Endothelial cell of umbilical vein (primary cell): ENCODE measurements at regions not wholly inside any gene's neighbourhood (a gene's known extent, or its start where the extent isn't known, plus 50 kb on each side); places are given as distances from the start of the nearest gene placed in this dataset.
"Not testable (repeated sequence)": the region's sequence is repeated elsewhere in the genome, so short reads cannot be mapped to it uniquely, and the experiment has no call there.

ENCODE experiments used
- BruUV-seq: library from RNA; stranded (reverse); fragments of 400-500 nt; replicated peaks from 2 replicates; lab custom pipeline; 2021; lab: Mats Ljungman, UMichigan
- CTCF ChIA-PET: fragments of 300-600, 350-600 bp; sonication (Branson Sonifier 250); formaldehyde crosslinking; loops from one replicate; lab custom pipeline; 2021; ENCODE audit warnings: antibody characterized with exemption, inconsistent platforms; lab: Charles Lee
- POLR2A ChIA-PET: fragments of 300-600, 350-600 bp; sonication (Branson Sonifier 250); formaldehyde crosslinking; loops from one replicate; lab custom pipeline; 2021; ENCODE audit warnings: antibody characterized with exemption, inconsistent platforms; lab: Charles Lee
- DNase-seq: peaks from one replicate; pipeline ENCODE4 v3.0.0-alpha.2; 2011; ENCODE audit warnings: low read depth, low spot score
- FAIRE-seq: peaks from 2 replicates; lab custom pipeline; 2011; peaks lifted over from hg19 to GRCh38; lab: Jason Lieb, UNC
- H2AFZ ChIP-seq: 2 replicates; pipeline ENCODE4 v1.6.0; 2012; ENCODE audit warnings: low read depth, low read length, control low read depth, inconsistent platforms
- H3K27ac ChIP-seq: 2 replicates; pipeline ENCODE4 v1.5.1; 2011; ENCODE audit warnings: low read depth, mild to moderate bottlenecking, control low read depth, low read length, moderate library complexity; ENCODE audit not compliant: insufficient read depth
- H3K27me3 ChIP-seq, 2 experiments: 2 replicates each; pipeline versions ENCODE4 v1.6.0 to v1.6.1; 2011; ENCODE audit warnings: low read length in 2 of 2, mixed read lengths in 1 of 2; ENCODE audit not compliant: control insufficient read depth in 2 of 2, insufficient read depth in 2 of 2
- H3K36me3 ChIP-seq, 2 experiments: 2 replicates in 1 of 2; 3 replicates in 1 of 2; pipeline ENCODE4 v1.5.1; 2011; ENCODE audit warnings: low read length in 2 of 2, mild to moderate bottlenecking in 1 of 2, moderate library complexity in 1 of 2; ENCODE audit not compliant: control insufficient read depth in 2 of 2, insufficient read depth in 2 of 2; ENCODE audit errors: extremely low read depth in 1 of 2
- H3K4me1 ChIP-seq: 3 replicates; pipeline ENCODE4 v1.5.1; 2011; ENCODE audit warnings: mild to moderate bottlenecking, low read length; ENCODE audit not compliant: control insufficient read depth, insufficient read depth; ENCODE audit errors: extremely low read depth
- H3K4me2 ChIP-seq: 2 replicates; pipeline ENCODE4 v1.6.1; 2011; ENCODE audit warnings: low read length, control low read depth, mixed read lengths; ENCODE audit not compliant: insufficient read depth
- H3K4me3 ChIP-seq, 3 experiments: fragments of 200-600 bp in 1 of 3; sonication (generic), shearing (Covaris generic) in 1 of 3; replicated peaks in 1 of 3; 2 replicates each; pipeline ENCODE4 v1.5.1; 2011 to 2016; ENCODE audit warnings: control low read depth in 3 of 3, low read length in 3 of 3, mild to moderate bottlenecking in 2 of 3, inconsistent platforms in 1 of 3, low read depth in 1 of 3, moderate library complexity in 1 of 3; ENCODE audit not compliant: insufficient read depth in 1 of 3
- H3K79me2 ChIP-seq: 2 replicates; pipeline ENCODE4 v1.6.0; 2012; ENCODE audit warnings: low read length, inconsistent platforms; ENCODE audit not compliant: control insufficient read depth, insufficient read depth
- H3K9ac ChIP-seq: replicated peaks from 2 replicates; pipeline ENCODE3; 2011; ENCODE audit warnings: low read length, control low read depth; ENCODE audit not compliant: insufficient read depth; ENCODE audit errors: extremely low read depth
- H3K9me1 ChIP-seq: replicated peaks from 3 replicates; pipeline ENCODE4 v1.6.0; 2011; ENCODE audit warnings: mild to moderate bottlenecking, low read length; ENCODE audit not compliant: control insufficient read depth, insufficient read depth; ENCODE audit errors: extremely low read depth
- H3K9me3 ChIP-seq: replicated peaks from 2 replicates; pipeline ENCODE4 v1.5.1; 2012; ENCODE audit warnings: low read length, inconsistent platforms; ENCODE audit not compliant: control insufficient read depth, insufficient read depth
- H4K20me1 ChIP-seq: replicated peaks from 2 replicates; pipeline ENCODE3; 2011; ENCODE audit warnings: mild to moderate bottlenecking, low read length; ENCODE audit not compliant: control insufficient read depth, insufficient read depth; ENCODE audit errors: extremely low read depth
- CTCF ChIP-seq, 2 donors: IDR thresholded peaks; 1 replicate in 1 of 2; 2 replicates in 1 of 2; pipeline ENCODE4 v1.5.1; 2011; ENCODE audit warnings: low read length in 2 of 2, mild to moderate bottlenecking in 2 of 2, moderate library complexity in 2 of 2, control low read depth in 1 of 2, inconsistent platforms in 1 of 2, low read depth in 1 of 2; ENCODE audit not compliant: insufficient read depth in 1 of 2; ENCODE audit errors: extremely low read depth in 1 of 2
- EZH2 ChIP-seq: IDR thresholded peaks from 2 replicates; pipeline ENCODE4 v1.6.1; 2012; ENCODE audit warnings: borderline replicate concordance, low read depth, mild to moderate bottlenecking, moderate library complexity, low read length, inconsistent platforms; ENCODE audit not compliant: severe bottlenecking
- FOS ChIP-seq: IDR thresholded peaks from 2 replicates; pipeline ENCODE4 v1.6.1; 2011; ENCODE audit warnings: mild to moderate bottlenecking, low read length, moderate library complexity, borderline replicate concordance; ENCODE audit not compliant: insufficient read depth
- GATA2 ChIP-seq: IDR thresholded peaks from 2 replicates; pipeline ENCODE4 v1.7.0; 2011; ENCODE audit warnings: low read depth, mild to moderate bottlenecking, moderate library complexity, mixed read lengths, low read length; ENCODE audit not compliant: insufficient read length, insufficient read depth
- JUN ChIP-seq: IDR thresholded peaks from 2 replicates; pipeline ENCODE4 v1.6.1; 2011; ENCODE audit warnings: borderline replicate concordance, low read depth; ENCODE audit not compliant: insufficient read length, insufficient read depth
- MAX ChIP-seq: IDR thresholded peaks from 2 replicates; pipeline ENCODE4 v1.6.1; 2011; ENCODE audit not compliant: insufficient read depth, insufficient read length
- MYC ChIP-seq: IDR thresholded peaks from one replicate; pipeline ENCODE4 v1.6.1; 2011; ENCODE audit warnings: mild to moderate bottlenecking, low read depth, low read length
- POLR2A ChIP-seq: IDR thresholded peaks from 2 replicates; pipeline ENCODE4 v1.6.1; 2012; ENCODE audit warnings: low read depth, mild to moderate bottlenecking, control low read depth, low read length
- POLR2AphosphoS5 ChIP-seq: IDR thresholded peaks from 2 replicates; pipeline ENCODE4 v1.6.1; 2012; ENCODE audit warnings: low read depth, mild to moderate bottlenecking, control low read depth, low read length, moderate library complexity; ENCODE audit not compliant: insufficient read depth
- dilution Hi-C: fragments of 300-500 bp; cut with MboI; formaldehyde crosslinking; loops from one replicate; pipeline ENCODE4 v1.15.0; 2019; ENCODE audit warnings: low sequenced_read_pairs; ENCODE audit not compliant: extremely low pct_ligation_motif_present
- intact Hi-C: fragments of 100-400 bp; cut with micrococcal nuclease; formaldehyde crosslinking; loops from one replicate; pipeline ENCODE4 v1.10.0; 2022

GRCh38 chr5:37915097-37915736 is 75.4 kb upstream of the GDNF start:
- no peaks in the 10 kb centered on the region for H3K27me3 ChIP-seq
- H3K9me3 ChIP-seq: no peaks in the 10 kb centered on the region
- TF ChIP-seq MAX (no peak), EZH2 (no peak), JUN (no peak), GATA2 (no peak), POLR2A (no peak), MYC (no peak), CTCF (IDR thresholded peaks at IDR 0.05; ENCODE audit: extremely low read depth in 1 of 2, insufficient read depth in 1 of 2, low read depth in 1 of 2, low read length in 2 of 2) (no peak), FOS (no peak), POLR2AphosphoS5 (no peak)

GRCh38 chr5:37909610-37910266 is 69.9 kb upstream of the GDNF start:
- BruUV-seq, H3K27me3 ChIP-seq, FAIRE-seq, POLR2A ChIA-PET, CTCF ChIA-PET, H3K4me1 ChIP-seq, DNase-seq, H3K36me3 ChIP-seq, H3K4me3 ChIP-seq, H3K27ac ChIP-seq, H3K9ac ChIP-seq, H4K20me1 ChIP-seq, H3K9me3 ChIP-seq, H3K79me2 ChIP-seq, H2AFZ ChIP-seq, H3K9me1 ChIP-seq, intact Hi-C loops, H3K4me2 ChIP-seq, dilution Hi-C loops: not testable (repeated sequence)

More at GRCh38 chr5:37915097-37915736, 75.4 kb upstream of the GDNF start:
- Histone ChIP-seq H3K9ac (no peak overlapping the region), H3K79me2 (no peaks in the 10 kb centered on the region), H3K4me1 (no peaks in the 10 kb centered on the region), H3K27ac (no peak overlapping the region), H3K9me1 (no peaks in the 10 kb centered on the region), H3K4me2 (no peak overlapping the region), H4K20me1 (no peaks in the 10 kb centered on the region), H2AFZ (no peak overlapping the region), H3K4me3 (no peak overlapping the region), H3K36me3 (no peaks in the 10 kb centered on the region)
- CTCF ChIA-PET: interaction anchor here (1.1 kb wide), 1 partner anchor 278 kb away, joined by 4 read pairs; no protein-coding TSS in a partner anchor
- POLR2A ChIA-PET: no interaction called here
- FAIRE-seq (no peak), DNase-seq (no peak)
- dilution Hi-C loops: no loop called here
- intact Hi-C loops: no loop called here
- no TSS peak for BruUV-seq
